ENCODE measurements at regions not wholly inside any gene's neighbourhood (a gene's known extent, or its start where the extent isn't known, plus 50 kb on each side); places are given as distances from the start of the nearest gene placed in this dataset.

GRCh38 chr1:193311226-193311948, 125.0 kb upstream of the B3GALT2 start:
- no peak for TF ChIP-seq CTCF (IDR thresholded peaks at IDR 0.05; ENCODE audit: poor library complexity, severe bottlenecking)
- Histone ChIP-seq H3K36me3 (ENCODE audit: low read depth) (no peaks in the 10 kb centered on the region), H3K9me3 (ENCODE audit: severe bottlenecking) (no peaks in the 10 kb centered on the region), H3K27me3 (ENCODE audit: insufficient read depth, poor library complexity, severe bottlenecking) (no peaks in the 10 kb centered on the region), H3K4me3 (ENCODE audit: severe bottlenecking) (no peak overlapping the region), H3K4me1 (ENCODE audit: insufficient read depth, poor library complexity, severe bottlenecking) (no peaks in the 10 kb centered on the region), H3K27ac (ENCODE audit: poor library complexity, severe bottlenecking) (no peak overlapping the region)
- DNase-seq (ENCODE audit: low spot score): no peak
- ATAC-seq (ENCODE audit: low read depth): no peak

- H3K4me3 ChIP-seq (ENCODE audit: severe bottlenecking): no peak overlapping the region
- no peak for ATAC-seq (ENCODE audit: low read depth)
- H3K9me3 ChIP-seq (ENCODE audit: severe bottlenecking): no peaks in the 10 kb centered on the region
- H3K27me3 ChIP-seq (ENCODE audit: insufficient read depth, poor library complexity, severe bottlenecking): no peaks in the 10 kb centered on the region
- H3K36me3 ChIP-seq (ENCODE audit: low read depth): no peaks in the 10 kb centered on the region
- no peak overlapping the region for H3K27ac ChIP-seq (ENCODE audit: poor library complexity, severe bottlenecking)
- H3K4me1 ChIP-seq (ENCODE audit: insufficient read depth, poor library complexity, severe bottlenecking): no peaks in the 10 kb centered on the region
- DNase-seq (ENCODE audit: low spot score): no peak
- TF ChIP-seq CTCF (IDR thresholded peaks at IDR 0.05; ENCODE audit: poor library complexity, severe bottlenecking): no peak
Measured at GRCh38 chr1:193310564-193310963, 124.2 kb upstream of the B3GALT2 start.

- H3K27ac ChIP-seq (ENCODE audit: poor library complexity, severe bottlenecking): no peak overlapping the region
- no peak for TF ChIP-seq CTCF (IDR thresholded peaks at IDR 0.05; ENCODE audit: poor library complexity, severe bottlenecking)
- no peaks in the 10 kb centered on the region for H3K36me3 ChIP-seq (ENCODE audit: low read depth)
- no peaks in the 10 kb centered on the region for H3K9me3 ChIP-seq (ENCODE audit: severe bottlenecking)
- no peak for ATAC-seq (ENCODE audit: low read depth)
- no peaks in the 10 kb centered on the region for H3K27me3 ChIP-seq (ENCODE audit: insufficient read depth, poor library complexity, severe bottlenecking)
- no peak overlapping the region for H3K4me3 ChIP-seq (ENCODE audit: severe bottlenecking)
- DNase-seq (ENCODE audit: low spot score): no peak
- no peaks in the 10 kb centered on the region for H3K4me1 ChIP-seq (ENCODE audit: insufficient read depth, poor library complexity, severe bottlenecking)
Measured at GRCh38 chr1:193309936-193310475, 123.6 kb upstream of the B3GALT2 start.

- H3K4me1 ChIP-seq (ENCODE audit: insufficient read depth, poor library complexity, severe bottlenecking): no peaks in the 10 kb centered on the region
- TF ChIP-seq CTCF (IDR thresholded peaks at IDR 0.05; ENCODE audit: poor library complexity, severe bottlenecking): no peak
- H3K4me3 ChIP-seq (ENCODE audit: severe bottlenecking): no peak overlapping the region
- no peak for DNase-seq (ENCODE audit: low spot score)
- no peaks in the 10 kb centered on the region for H3K9me3 ChIP-seq (ENCODE audit: severe bottlenecking)
- no peaks in the 10 kb centered on the region for H3K27me3 ChIP-seq (ENCODE audit: insufficient read depth, poor library complexity, severe bottlenecking)
- no peak for ATAC-seq (ENCODE audit: low read depth)
- no peaks in the 10 kb centered on the region for H3K36me3 ChIP-seq (ENCODE audit: low read depth)
- no peak overlapping the region for H3K27ac ChIP-seq (ENCODE audit: poor library complexity, severe bottlenecking)
Measured at GRCh38 chr1:193308438-193308837, 122.0 kb upstream of the B3GALT2 start.

- Histone ChIP-seq H3K4me1 (ENCODE audit: insufficient read depth, poor library complexity, severe bottlenecking) (no peaks in the 10 kb centered on the region), H3K4me3 (ENCODE audit: severe bottlenecking) (no peak overlapping the region), H3K27ac (ENCODE audit: poor library complexity, severe bottlenecking) (no peak overlapping the region), H3K27me3 (ENCODE audit: insufficient read depth, poor library complexity, severe bottlenecking) (no peaks in the 10 kb centered on the region), H3K36me3 (ENCODE audit: low read depth) (no peaks in the 10 kb centered on the region), H3K9me3 (ENCODE audit: severe bottlenecking) (no peaks in the 10 kb centered on the region)
- ATAC-seq (ENCODE audit: low read depth) (no peak), DNase-seq (ENCODE audit: low spot score) (no peak)
- no peak for TF ChIP-seq CTCF (IDR thresholded peaks at IDR 0.05; ENCODE audit: poor library complexity, severe bottlenecking)
Measured at GRCh38 chr1:193306430-193306829, 120.0 kb upstream of the B3GALT2 start.

Measured in RWPE2 (cell line).